ENCODE measurements at regions not wholly inside any gene's neighbourhood (a gene's known extent, or its start where the extent isn't known, plus 50 kb on each side); places are given as distances from the start of the nearest gene placed in this dataset.

DNA sequence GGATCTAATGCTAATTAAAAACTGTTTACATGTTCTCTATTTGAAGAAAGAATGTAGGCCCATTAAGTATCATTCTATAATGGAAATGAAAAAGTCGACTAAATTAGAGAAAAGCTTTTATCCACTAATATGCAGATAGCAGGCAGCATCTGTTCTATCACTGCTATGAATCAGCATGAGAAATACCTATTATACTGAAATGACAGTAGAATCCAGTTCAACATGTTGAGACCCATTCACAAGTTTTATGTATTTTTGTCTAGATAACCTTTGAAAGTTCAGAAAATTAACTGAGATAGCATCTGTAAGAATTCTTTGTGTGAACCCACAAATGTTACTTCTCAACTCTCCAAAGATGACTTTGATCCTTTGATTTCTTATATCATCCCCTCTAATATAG, 1254.4 kb upstream of the ADGRL3 start:
- TF ChIP-seq GATA2 (IDR thresholded peaks at IDR 0.05; ENCODE audit: low read depth, low read length) (no peak), GATA3 (IDR thresholded peaks at IDR 0.05; ENCODE audit: low read depth, low read length) (no peak)
